KMS-11 (cell line): ENCODE measurements at regions not wholly inside any gene's neighbourhood (a gene's known extent, or its start where the extent isn't known, plus 50 kb on each side); places are given as distances from the start of the nearest gene placed in this dataset.

Source experiments
- H2AFZ ChIP-seq: fragments of 200-600 bp; sonication (generic); 2 replicates; pipeline ENCODE4 v1.6.1; 2016; ENCODE audit warnings: antibody characterized with exemption, mixed run types, low read depth
- H3K27ac ChIP-seq: fragments of 200-600 bp; sonication (generic); 2 replicates; pipeline ENCODE4 v1.6.1; 2016; ENCODE audit warnings: mild to moderate bottlenecking, mixed run types
- H3K27me3 ChIP-seq: fragments of 200-600 bp; sonication (generic); 2 replicates; pipeline ENCODE4 v1.6.1; 2017; ENCODE audit warnings: mild to moderate bottlenecking, low read depth, mixed run types, moderate library complexity; ENCODE audit not compliant: insufficient read depth
- H3K36me3 ChIP-seq: fragments of 200-600 bp; sonication (generic); 2 replicates; pipeline ENCODE4 v1.6.1; 2017; ENCODE audit warnings: mild to moderate bottlenecking, mixed run types; ENCODE audit not compliant: insufficient read depth
- H3K4me1 ChIP-seq: fragments of 200-600 bp; sonication (generic); 2 replicates; pipeline ENCODE4 v1.6.1; 2016; ENCODE audit warnings: mild to moderate bottlenecking, low read depth, mixed run types; ENCODE audit not compliant: poor library complexity, severe bottlenecking
- H3K4me2 ChIP-seq: fragments of 200-600 bp; sonication (generic); 2 replicates; pipeline ENCODE4 v1.7.0; 2016; ENCODE audit warnings: mild to moderate bottlenecking, mixed run types
- H3K4me3 ChIP-seq: fragments of 200-600 bp; sonication (generic); IDR thresholded peaks from 2 replicates; pipeline ENCODE4 v1.6.1; 2017; ENCODE audit warnings: low read depth, low read length, mixed read lengths; ENCODE audit not compliant: insufficient read depth
- H3K79me2 ChIP-seq: fragments of 200-600 bp; sonication (generic); 2 replicates; pipeline ENCODE4 v1.6.1; 2016; ENCODE audit warnings: low read depth, mixed run types; ENCODE audit not compliant: insufficient read depth
- H3K9ac ChIP-seq: fragments of 200-600 bp; sonication (generic); 2 replicates; pipeline ENCODE4 v1.6.1; 2016; ENCODE audit warnings: mild to moderate bottlenecking, mixed run types
- H4K20me1 ChIP-seq: fragments of 200-600 bp; sonication (generic); 2 replicates; pipeline ENCODE4 v1.6.1; 2016; ENCODE audit warnings: mild to moderate bottlenecking, mixed run types; ENCODE audit not compliant: insufficient read depth
- TF ChIP-seq, protein P1 (sequence below): fragments of 200-600 bp; sonication (generic); conservative IDR thresholded peaks from 2 replicates; pipeline ENCODE4 v1.6.1; 2017; ENCODE audit warnings: low read depth, mild to moderate bottlenecking, antibody characterized with exemption, low read length, moderate library complexity, mixed read lengths

DNA sequence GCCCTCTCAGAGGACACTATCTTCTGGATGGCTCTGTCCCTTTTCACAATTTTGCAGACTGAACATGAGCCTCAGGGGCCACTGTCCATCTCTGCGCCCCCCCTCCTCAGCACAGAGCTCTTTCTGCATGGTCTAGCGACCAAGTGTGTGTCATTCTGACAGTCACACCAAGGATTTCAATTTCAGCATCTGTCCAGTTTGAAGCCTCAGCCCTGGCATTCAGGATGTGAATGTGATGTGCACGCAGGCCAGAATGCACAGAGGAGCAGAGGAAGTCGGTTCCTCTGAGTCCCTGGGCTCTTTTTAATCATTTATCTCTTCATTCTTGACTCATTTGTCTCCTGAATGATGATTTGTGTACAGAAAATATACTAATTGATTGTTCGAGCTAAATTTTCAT is 102.0 kb upstream of the PWP1 start:
- Histone ChIP-seq H3K27ac (no peak overlapping the region), H3K36me3 (no peaks in the 10 kb centered on the region), H2AFZ (no peak overlapping the region), H3K4me2 (no peak overlapping the region), H3K9ac (no peak overlapping the region), H3K4me1 (no peaks in the 10 kb centered on the region), H3K4me3 (no peak overlapping the region), H3K27me3 (no peaks in the 10 kb centered on the region), H4K20me1 (no peaks in the 10 kb centered on the region), H3K79me2 (no peaks in the 10 kb centered on the region)
- TF ChIP-seq, protein P1, sequence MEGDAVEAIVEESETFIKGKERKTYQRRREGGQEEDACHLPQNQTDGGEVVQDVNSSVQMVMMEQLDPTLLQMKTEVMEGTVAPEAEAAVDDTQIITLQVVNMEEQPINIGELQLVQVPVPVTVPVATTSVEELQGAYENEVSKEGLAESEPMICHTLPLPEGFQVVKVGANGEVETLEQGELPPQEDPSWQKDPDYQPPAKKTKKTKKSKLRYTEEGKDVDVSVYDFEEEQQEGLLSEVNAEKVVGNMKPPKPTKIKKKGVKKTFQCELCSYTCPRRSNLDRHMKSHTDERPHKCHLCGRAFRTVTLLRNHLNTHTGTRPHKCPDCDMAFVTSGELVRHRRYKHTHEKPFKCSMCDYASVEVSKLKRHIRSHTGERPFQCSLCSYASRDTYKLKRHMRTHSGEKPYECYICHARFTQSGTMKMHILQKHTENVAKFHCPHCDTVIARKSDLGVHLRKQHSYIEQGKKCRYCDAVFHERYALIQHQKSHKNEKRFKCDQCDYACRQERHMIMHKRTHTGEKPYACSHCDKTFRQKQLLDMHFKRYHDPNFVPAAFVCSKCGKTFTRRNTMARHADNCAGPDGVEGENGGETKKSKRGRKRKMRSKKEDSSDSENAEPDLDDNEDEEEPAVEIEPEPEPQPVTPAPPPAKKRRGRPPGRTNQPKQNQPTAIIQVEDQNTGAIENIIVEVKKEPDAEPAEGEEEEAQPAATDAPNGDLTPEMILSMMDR, result no peak

DNA sequence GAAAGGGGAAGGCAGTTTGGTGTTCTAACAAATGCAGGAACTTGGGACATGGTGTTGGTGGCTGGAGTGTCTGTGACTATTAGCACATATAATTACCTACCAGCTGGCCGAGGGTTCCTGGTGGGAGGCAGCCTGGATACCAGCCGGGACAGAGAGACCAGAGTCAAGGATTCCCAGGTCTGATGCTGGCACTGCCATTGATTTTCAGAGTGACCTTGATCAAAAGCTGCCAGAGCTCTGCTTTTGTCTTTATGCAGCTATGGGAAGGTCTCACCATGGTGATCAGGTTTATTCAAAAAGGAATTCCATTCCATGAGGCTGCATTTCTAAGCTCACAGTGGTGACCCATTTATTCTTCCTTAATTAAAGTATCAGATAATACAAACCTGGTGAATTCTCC is 101.0 kb upstream of the PWP1 start:
- H3K9ac ChIP-seq, result no peak overlapping the region
- no peak overlapping the region for H3K27ac ChIP-seq
- H3K4me1 ChIP-seq, result no peaks in the 10 kb centered on the region
- H3K27me3 ChIP-seq, result no peaks in the 10 kb centered on the region
- H2AFZ ChIP-seq, result no peak overlapping the region
- H3K36me3 ChIP-seq, result no peaks in the 10 kb centered on the region
- TF ChIP-seq, protein P1, result no peak
- H4K20me1 ChIP-seq, result no peaks in the 10 kb centered on the region
- no peak overlapping the region for H3K4me3 ChIP-seq
- no peaks in the 10 kb centered on the region for H3K79me2 ChIP-seq
- H3K4me2 ChIP-seq, result no peak overlapping the region

DNA sequence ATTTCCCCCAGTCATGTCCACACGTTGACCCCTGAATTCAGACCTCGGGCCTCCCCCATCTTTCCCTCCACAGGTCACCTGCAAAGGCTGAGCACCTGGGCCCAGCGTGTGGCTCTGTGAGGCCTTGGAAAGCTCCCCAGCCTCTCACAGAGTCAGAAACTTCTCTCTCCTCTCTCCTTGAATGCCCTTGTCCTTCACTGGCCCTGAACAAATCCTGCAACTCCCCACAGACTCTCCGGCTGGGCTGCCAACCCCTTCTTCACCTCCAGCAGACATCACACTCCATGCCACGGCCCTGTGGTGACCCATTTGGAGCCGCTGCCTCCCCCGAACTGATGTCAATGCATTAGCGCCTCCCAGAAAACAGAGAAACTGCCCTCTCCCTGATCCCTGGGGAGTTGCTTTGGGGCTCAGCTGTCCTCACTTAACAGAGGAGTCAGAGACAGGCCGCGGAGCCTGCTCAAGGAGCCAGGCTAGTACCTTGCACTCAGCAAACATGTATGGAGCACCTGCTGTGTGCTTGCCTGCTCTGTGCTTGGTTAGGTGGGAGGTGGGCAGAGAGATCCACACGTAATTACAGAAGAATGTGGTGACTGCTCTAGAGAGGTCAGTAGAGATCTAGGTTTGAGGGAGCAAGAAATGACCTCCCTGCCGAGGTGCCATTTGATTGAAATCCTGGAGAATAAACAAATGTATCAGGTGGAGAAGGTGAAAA is 99.2 kb upstream of the PWP1 start:
- no peaks in the 10 kb centered on the region for H3K27me3 ChIP-seq
- no peaks in the 10 kb centered on the region for H4K20me1 ChIP-seq
- no peak overlapping the region for H3K4me2 ChIP-seq
- H3K79me2 ChIP-seq, result no peaks in the 10 kb centered on the region
- H3K9ac ChIP-seq, result no peak overlapping the region
- TF ChIP-seq, protein P1, result no peak
- H3K27ac ChIP-seq, result no peak overlapping the region
- H3K4me1 ChIP-seq, result no peaks in the 10 kb centered on the region
- no peaks in the 10 kb centered on the region for H3K36me3 ChIP-seq
- H3K4me3 ChIP-seq, result no peak overlapping the region
- no peak overlapping the region for H2AFZ ChIP-seq

DNA sequence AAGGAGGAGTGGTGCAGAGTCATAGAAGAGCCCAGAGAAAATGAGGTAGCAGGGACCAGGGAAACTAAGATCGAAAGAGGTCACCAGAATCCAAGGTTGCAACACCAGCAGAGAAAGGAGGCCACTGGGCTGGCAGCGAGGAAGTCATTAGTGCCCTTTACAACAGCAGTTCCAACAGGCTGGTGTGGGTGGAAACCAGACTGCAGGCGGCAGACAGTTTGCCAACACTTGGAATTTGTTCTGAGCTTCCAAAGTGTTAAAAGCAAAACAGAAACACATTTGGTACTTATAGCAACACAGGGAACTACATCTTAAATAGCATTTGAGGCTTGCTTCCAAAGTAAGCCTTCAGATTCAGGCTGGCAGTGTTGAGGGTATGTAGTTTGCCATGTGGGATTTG is 95.2 kb upstream of the PWP1 start:
- Histone ChIP-seq H4K20me1 (no peaks in the 10 kb centered on the region), H3K4me1 (no peaks in the 10 kb centered on the region), H3K36me3 (no peaks in the 10 kb centered on the region), H3K4me2 (no peak overlapping the region), H3K79me2 (no peaks in the 10 kb centered on the region), H3K4me3 (no peak overlapping the region), H3K9ac (no peak overlapping the region), H2AFZ (no peak overlapping the region), H3K27me3 (no peaks in the 10 kb centered on the region), H3K27ac (no peak overlapping the region)
- TF ChIP-seq, protein P1, result no peak
